Posterior vena cava (tissue), 2 donors: ENCODE measurements at regions not wholly inside any gene's neighbourhood (a gene's known extent, or its start where the extent isn't known, plus 50 kb on each side); places are given as distances from the start of the nearest gene placed in this dataset.
"Not testable (repeated sequence)": the region's sequence is repeated elsewhere in the genome, so short reads cannot be mapped to it uniquely, and the experiment has no call there.

Experiments used
- DNase-seq: peaks from one replicate; pipeline ENCODE4 v3.0.0-alpha.2; 2020; ENCODE audit warnings: low spot score
- intact Hi-C, 2 donors: fragments of 100-400 bp; cut with DNase I; formaldehyde crosslinking; loops; one replicate each; pipeline versions ENCODE4 v1.14.1 to v1.14.2; 2022 to 2023
- donor health status: DM: yes; HTN: yes; CAD: no.
- donor health status: DM: yes; HTN: yes; CAD: no.

DNA sequence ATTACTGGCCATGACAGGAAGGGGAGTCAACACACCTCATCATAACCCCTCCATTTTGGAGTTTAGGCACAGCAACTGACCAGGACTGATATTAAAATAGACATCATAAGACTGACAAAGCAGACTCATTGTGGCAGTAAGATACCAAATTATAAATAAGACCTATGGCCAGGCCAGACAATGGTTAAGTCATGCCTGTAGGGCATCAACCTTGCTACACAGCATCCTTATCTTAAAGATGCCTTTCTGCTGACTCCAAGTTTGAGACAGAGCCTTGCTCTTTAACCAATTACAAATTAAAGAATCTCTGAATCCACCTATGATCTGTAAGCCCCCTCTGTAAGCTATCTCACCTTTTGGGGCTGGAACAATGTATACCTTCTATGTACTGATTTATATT, 65.5 kb downstream of the VCX2 start:
- DNase-seq = no peak
- intact Hi-C loops = no loop called here

DNA sequence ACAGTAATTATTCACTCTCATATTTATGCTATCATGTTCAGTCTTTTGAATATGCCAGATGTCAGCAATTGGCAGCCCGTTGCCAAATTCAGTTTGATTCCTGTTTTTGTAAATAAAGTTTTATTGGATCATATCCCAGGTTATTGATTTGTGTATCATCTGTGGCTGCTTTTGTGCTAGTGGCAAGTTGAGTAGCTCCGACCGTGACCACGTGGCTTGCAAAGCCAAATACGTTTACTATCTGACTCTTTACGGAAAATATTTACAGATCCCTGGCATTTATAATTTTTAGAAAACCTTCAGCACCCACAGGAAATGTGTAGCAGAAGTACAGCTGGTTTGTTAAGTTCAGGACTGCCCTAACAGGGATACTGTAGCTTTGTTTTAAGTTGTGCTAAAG, 67.4 kb downstream of the VCX2 start:
- intact Hi-C loops = no loop called here
- DNase-seq = no peak

DNA sequence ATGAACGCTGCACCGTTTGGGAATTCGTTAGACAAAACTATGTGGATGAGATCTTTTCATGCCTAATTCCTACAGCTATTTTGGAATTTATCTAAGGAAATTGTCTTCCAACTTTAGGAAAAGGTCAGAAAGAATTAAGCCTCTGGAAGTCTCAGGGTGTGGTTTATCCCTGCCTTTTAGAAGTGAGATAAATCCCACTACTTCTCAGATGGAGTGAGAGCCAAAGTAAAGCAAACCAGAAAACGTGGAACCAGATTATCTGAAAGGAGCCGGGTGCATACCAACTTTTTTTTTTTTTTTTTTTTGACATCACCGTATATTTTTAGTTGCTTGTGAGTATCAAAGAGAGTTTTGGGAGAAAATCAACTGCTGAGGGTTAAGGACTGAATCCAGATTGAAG, 79.6 kb downstream of the VCX2 start:
- intact Hi-C loops = no loop called here

DNA sequence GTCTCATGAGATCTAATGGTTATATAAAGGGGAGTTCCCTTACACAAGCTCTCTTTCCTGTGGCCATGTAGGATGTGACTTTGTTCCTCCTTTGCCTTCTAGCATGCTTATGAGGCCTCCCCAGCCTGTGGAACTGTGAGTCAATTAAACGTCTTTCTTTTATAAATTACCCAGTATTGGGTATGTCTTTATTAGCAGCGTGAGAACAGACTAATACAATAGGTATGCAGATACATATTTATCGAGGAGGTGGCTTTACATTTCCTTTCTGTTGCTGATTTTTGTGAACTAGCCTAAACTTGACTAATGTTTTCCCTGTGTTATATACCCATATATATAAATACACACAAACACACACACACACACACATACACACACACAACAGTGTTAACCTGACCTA, 80.2 kb downstream of the VCX2 start:
- DNase-seq = no peak
- intact Hi-C loops = no loop called here

More for the DNA sequence above, 79.6 kb downstream of the VCX2 start:
- DNase-seq = no peak

DNA sequence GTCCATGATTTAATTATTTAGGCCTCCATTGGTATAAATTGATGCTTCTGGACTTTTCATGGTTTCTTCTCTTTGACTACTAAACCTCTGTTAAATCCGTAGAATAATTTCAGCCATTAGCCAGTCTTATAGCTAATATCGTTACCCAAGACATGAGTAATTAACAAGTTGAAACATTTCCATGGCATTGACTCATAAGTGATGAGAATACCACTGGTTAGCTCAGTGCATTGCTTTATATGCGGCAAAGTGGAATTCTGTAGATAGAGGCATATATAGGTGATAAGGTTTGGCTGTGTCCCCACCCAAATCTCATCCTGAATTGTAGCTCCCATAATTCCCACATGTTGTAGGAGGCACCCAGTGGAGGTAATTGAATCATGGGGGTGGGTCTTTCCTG, 80.6 kb downstream of the VCX2 start:
- no peak for DNase-seq
- intact Hi-C loops = no loop called here

DNA sequence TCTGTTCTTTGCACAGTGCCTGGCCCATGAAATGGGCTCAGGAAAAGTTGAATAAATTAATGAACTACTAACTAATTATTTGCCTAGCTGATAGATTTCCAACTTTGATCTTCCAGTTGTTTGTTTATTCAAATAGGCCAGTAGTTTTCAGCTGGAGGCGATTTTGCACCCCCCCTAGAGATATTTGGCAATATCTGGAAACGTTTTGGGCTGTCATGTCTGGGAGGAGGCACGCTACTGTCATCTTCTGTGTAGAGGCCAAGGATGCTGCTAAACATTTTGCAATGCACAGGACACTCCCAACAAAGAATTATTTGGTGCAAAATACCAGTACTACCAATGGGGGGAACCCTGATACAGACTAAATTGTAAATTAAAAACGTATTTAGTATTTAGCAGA, 81.9 kb downstream of the VCX2 start:
- no peak for DNase-seq

DNA sequence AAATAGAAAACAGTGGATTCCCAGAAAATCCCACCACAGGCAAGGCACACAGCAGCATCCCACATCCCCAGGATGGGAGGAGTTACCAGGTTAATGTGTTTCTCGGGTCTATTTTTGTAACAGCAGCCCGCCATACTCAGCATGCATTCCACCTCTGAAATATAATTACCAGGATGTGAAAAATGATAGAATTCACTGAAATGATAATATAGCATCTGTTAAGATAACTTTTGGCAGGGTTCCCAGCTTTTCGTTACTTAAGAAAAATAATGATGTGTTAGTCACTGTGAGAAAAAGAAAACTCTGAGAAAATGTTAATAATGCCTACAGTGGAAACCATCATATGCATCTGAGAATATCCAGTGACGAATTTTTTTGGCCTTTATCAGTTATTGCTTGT, 87.1 kb downstream of the VCX2 start:
- no peak for DNase-seq
- intact Hi-C loops = no loop called here

More for the DNA sequence above, 81.9 kb downstream of the VCX2 start:
- intact Hi-C loops = no loop called here

DNA sequence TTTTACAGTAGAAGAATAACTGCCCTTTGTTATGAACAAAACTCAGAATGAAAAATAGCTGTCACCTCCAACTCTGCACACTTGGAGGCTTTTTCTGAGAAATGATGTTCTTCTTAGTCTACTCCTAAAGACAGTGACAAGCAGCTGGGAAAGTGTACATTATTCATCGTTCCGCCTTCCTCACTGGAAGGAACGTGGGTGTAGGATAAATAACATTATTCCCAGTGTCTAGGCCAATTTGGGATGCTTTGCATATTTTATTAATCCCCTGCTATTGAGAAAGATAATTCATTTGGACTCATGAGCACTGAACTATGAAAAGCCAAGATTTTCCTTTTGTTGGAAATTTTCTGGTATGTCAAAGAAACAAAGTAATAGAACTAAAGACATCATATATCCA, 87.8 kb downstream of the VCX2 start:
- no peak for DNase-seq
- intact Hi-C loops = no loop called here

DNA sequence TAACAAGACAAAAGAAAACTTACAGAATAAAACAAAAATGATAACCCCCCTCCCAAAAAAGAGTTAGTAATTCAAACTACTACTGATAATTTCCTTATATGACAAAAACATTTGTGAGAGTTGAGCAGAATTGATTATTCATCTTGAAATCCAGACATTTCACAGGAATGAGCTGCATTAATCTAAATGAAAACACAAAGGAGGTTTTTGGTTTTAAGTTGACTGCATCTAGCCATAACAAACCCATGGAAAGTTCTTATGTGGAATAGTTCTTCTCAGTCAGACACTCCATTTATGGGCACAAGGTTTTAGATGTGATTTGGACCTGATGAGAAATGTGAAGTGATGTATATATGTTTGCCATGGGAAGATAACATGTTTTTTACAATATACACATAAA, 95.4 kb downstream of the VCX2 start:
- intact Hi-C loops = no loop called here
- no peak for DNase-seq

DNA sequence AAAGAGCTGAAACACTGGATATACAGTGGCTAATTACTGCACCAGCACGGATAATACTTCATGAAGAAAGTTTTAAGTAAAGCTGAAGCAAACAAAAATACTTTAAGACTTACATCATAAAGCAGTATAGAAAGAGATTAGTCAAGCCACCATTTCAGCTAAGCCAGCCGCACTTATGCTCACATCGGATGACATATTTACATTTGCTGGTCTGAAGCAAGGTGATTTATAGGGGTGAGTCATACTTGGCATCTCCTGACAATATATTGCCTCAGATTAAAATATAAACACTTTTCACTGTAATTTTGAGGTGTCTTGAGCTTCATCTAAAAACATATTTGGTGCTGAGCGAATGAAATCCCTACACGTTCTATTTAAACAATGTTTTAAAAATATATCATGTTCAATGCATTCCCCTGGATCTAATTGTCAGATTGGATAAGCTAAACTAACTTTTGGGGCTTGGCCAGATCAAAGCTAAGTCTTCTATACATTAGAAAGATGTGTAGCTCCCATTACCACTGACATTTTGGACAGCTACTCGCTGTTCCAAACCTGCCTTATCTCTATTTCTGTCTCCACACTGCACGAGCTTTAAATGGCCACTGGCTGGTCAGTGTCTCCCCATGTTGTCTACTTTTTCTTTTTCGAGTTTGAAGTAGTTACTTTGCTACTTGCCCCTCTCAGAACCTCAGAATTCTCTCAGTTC, 103.2 kb downstream of the VCX2 start:
- DNase-seq = no peak
- intact Hi-C loops = no loop called here

DNA sequence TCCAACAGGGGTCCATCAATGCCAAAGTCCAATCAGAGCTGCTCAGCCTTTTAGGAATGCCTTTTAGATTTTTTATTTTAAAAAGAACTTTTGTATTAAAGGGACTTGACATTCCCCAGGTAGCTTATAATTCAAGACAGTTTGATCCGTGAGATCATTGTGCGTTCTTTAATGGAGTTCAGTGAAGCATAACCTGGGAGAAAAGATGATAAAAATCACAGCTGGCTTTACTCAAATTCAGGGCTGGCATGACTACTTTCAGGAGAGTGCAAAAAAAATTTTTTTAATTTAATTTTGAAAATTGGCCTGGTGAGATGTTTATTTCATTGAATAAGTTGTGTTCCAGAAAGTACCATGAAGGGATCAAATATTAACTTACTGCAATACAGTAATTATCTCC, 118.2 kb downstream of the VCX2 start:
- no peak for DNase-seq
- intact Hi-C loops = no loop called here

DNA sequence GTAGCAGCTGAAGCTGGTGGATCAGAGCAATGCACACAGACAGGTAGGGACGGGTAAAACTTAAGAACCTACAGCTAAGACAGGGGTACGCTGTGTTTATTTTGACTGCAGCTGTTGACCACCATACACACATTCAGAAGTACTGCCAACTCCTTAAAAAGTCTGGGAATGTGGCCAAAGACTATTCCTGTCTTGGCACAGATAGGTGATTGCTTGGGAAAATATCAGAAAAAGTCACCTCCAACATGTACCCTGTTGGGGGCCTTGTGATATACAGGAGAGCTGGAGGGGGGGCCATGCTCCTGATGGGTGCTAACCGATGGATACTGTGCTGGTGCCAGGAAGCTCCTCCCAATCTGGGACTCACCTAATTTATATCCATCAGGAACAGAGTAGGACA, 121.2 kb downstream of the VCX2 start:
- DNase-seq = no peak
- intact Hi-C loops = loop anchor here in 1 of 2 donors (10.0 kb wide), 1 partner anchor 1955 kb away; no protein-coding TSS in a partner anchor

GRCh38 chrX:8048466-8048865, 121.3 kb upstream of the PNPLA4 start:
- intact Hi-C loops = loop anchor here in 1 of 2 donors (10.0 kb wide), 1 partner anchor 1954 kb away; no protein-coding TSS in a partner anchor
- DNase-seq = no peak

- no peak for DNase-seq
- intact Hi-C loops = loop anchor here in 1 of 2 donors (10.0 kb wide), 1 partner anchor 1950 kb away; no protein-coding TSS in a partner anchor
Measured at GRCh38 chrX:8044947-8045346, 117.7 kb upstream of the PNPLA4 start.

DNA sequence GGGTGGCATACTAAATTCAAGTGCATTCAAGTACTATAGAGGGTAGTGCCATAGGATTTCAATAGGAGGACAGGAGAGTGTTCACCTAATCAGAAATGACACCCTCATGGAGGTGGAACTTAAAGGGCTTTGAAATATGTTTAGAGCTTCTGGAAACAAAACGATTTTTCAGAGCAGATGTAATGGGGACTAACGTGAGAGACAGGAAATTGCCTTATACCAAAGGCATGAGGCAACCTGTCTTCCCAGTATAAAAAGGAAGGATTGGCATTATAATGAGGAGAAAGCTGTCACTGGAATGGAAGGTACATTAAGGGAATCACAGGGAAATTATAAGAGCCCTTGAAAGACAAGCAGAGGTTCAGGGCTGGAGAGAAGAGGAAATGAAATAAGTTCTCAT, 116.3 kb upstream of the PNPLA4 start:
- DNase-seq = no peak
- intact Hi-C loops = loop anchor here in 1 of 2 donors (10.0 kb wide), 1 partner anchor 1949 kb away; no protein-coding TSS in a partner anchor

DNA sequence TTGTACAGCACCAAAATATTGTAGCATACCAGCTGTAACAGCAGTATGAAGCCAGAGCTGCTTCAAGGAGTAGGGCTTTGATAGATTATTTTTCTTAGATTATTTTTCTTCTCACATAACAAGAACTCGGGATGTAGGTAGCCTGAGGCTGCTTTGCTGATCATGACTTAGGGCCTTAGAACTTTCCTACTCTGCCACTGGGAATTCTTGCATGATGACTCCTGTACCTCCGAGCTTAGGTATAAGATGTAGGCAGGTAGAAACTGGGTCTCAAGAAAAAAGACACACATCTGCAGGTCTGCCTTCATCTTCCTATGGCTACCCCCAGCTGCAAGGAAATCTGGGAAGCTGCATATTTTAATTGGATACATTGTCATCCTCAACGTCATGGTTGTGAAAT, 115.9 kb upstream of the PNPLA4 start:
- DNase-seq = no peak
- intact Hi-C loops = loop anchor here in 1 of 2 donors (10.0 kb wide), 1 partner anchor 1948 kb away; no protein-coding TSS in a partner anchor

DNA sequence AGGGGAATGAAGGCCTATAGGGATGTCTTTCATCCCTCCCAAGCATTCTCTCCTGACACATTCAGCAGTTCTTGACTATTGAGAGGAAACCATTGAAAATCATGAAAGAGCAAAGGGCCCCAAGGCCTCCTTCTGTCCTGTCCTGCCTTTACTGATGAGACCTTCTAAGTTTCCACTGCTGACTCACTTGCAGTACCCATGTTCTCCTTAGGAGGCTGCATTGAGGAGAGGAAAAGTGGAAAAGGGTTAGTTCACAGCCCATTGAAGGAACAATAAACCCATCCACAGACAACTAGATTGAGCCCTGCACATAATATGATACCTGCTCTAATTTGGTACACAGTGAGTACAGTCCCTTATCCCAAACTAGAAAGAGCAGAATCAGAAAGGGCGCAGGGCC, 115.1 kb upstream of the PNPLA4 start:
- intact Hi-C loops = loop anchor here in 1 of 2 donors (10.0 kb wide), 1 partner anchor 1948 kb away; no protein-coding TSS in a partner anchor
- DNase-seq = no peak

- intact Hi-C loops = loop anchor here in 1 of 2 donors (10.0 kb wide), 1 partner anchor 1945 kb away; no protein-coding TSS in a partner anchor
- not testable (repeated sequence) for DNase-seq
Measured at GRCh38 chrX:8039711-8040110, 112.5 kb upstream of the PNPLA4 start.

DNA sequence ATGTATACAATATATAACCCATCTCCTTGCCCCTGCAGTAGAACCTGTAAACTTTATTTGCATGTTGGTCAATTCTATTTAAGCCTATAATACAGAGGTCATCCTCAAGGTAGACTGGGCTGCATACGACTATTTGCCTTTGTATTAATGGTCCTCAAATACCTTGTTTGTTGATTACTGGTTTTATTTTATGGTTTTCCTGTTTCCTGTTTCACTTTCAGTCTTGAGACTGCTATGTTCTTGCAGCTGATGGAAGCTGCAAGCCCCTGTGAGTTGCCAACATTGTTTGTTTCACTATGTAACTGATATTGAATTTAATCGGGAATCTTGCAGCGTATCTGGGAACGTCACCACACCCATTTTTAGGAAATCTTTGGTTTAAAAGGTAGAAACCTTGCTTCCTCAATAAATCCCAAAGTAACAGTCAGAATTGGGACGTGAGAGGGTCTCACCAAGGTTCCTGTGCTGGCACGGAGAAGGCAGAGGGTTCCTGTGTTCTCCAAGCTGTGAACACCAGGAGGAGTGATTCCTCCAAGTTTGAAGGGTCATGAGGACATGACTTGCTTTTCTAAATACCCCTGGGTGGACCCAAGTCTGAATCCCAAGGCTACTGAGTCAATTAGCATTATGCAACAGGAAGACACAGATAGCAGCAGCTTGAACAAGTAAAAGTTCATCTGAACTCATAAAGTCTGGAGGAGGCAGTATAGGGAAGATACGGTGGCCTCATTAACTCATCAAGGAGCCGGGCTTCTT, 110.6 kb upstream of the PNPLA4 start:
- no peak for DNase-seq
- intact Hi-C loops = no loop called here

DNA sequence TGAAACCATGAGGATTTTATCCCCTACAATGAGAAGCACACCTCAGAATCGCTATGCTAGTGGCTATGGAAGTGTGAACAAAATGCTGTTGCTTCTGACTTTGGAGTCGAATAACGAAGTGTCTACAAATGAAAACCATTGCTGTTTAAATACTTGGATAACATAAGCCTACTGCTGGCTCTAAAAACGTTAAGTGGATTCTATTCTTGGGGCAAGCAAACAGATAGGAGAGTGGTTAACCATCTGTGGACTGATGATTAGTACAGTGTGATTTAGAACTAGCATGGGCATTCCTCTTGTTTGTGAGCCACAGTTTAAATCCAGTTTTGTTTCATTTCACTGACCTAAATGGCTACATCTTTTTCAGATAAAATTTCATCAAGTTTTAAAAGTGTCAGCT, 109.7 kb upstream of the PNPLA4 start:
- no peak for DNase-seq
- intact Hi-C loops = no loop called here
